ENCODE measurements at regions not wholly inside any gene's neighbourhood (a gene's known extent, or its start where the extent isn't known, plus 50 kb on each side); places are given as distances from the start of the nearest gene placed in this dataset.

DNA sequence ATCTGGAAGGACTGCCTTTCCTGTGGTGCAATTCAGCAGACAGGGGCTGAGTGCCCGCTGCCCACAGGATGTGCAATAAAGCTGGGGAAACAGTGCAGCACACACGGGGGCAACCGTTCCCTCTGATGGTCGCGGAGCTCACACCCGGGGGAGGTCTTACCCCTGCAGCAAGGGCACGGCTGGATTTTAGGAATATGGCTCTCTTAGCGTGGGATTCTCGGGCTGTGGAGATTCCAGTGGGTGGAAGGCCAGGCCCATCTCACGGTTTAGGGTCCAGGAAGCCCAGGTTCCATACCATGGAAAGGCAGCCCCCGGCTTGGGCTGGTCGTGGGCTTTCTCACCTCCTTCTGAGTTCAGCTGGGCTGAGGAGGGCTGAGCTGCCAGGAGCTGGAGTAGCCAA is 244.1 kb downstream of the MED10 start:
- ChIA-PET CTCF (ENCODE audit: partially characterized antibody) (no interaction called here), POLR2A (ENCODE audit: partially characterized antibody) (no interaction called here)
- Histone ChIP-seq H2AFZ (ENCODE audit: low read length) (no peak overlapping the region), H3K56ac (replicated peaks; ENCODE audit: insufficient read length, low read depth, low read length) (no peak overlapping the region), H3K9me3 (ENCODE audit: insufficient read depth in 2 of 2, low read depth in 1 of 2, low read length in 1 of 2) (no peaks in the 10 kb centered on the region), H3K9ac (replicated peaks in 1 of 4; ENCODE audit: extremely low read depth in 1 of 4, low read depth in 3 of 4, low read length in 3 of 4) (no peak overlapping the region), H4K8ac (ENCODE audit: extremely low read depth, insufficient read depth, low read length) (no peak overlapping the region; the same call in 1 of the 2 replicates), H3K23ac (ENCODE audit: insufficient read length) (no peak overlapping the region), H4K20me1 (replicated peaks in 1 of 2; ENCODE audit: control insufficient read depth in 1 of 2, insufficient read depth in 2 of 2, low read length in 2 of 2) (no peaks in the 10 kb centered on the region), H3K27ac (ENCODE audit: low read depth, low read length) (no peak overlapping the region), H4K5ac (ENCODE audit: insufficient read length, low read depth, low read length) (no peak overlapping the region), H4K91ac (replicated peaks; ENCODE audit: insufficient read length, low read length) (no peak overlapping the region), H3K23me2 (ENCODE audit: low read depth, low read length) (no peaks in the 10 kb centered on the region), H2BK120ac (replicated peaks; ENCODE audit: low read depth, low read length) (no peak overlapping the region), H2BK20ac (ENCODE audit: low read length) (no peak overlapping the region), H3K4me1 (replicated peaks in 1 of 4; ENCODE audit: control insufficient read depth in 3 of 4, insufficient read depth in 4 of 4, low read length in 3 of 4) (peaks cover 0 to 6% (median 0%) of the 10 kb centered on the region in 4 experiments; a peak in 3 of 7 replicates), H2AK5ac (ENCODE audit: low read depth, low read length) (no peak overlapping the region), H3K18ac (ENCODE audit: extremely low read depth, low read length) (peak overlapping the region; percentile 38), H3K4ac (replicated peaks; ENCODE audit: insufficient read length, low read depth, low read length) (no peak overlapping the region), H3K14ac (ENCODE audit: insufficient read length) (no peak overlapping the region), H3K36me3 (ENCODE audit: control insufficient read depth in 2 of 4, insufficient read depth in 4 of 4, low read length in 3 of 4) (no peaks in the 10 kb centered on the region), H3K4me2 (ENCODE audit: insufficient read depth in 1 of 2, low read depth in 2 of 2, low read length in 2 of 2) (no peak overlapping the region), H2BK15ac (ENCODE audit: low read length) (no peak overlapping the region), H3K4me3 (ENCODE audit: extremely low read depth in 1 of 4, insufficient read depth in 2 of 4, low read depth in 3 of 4, low read length in 4 of 4) (no peak overlapping the region), H3K79me2 (ENCODE audit: control insufficient read depth in 1 of 2, insufficient read depth in 2 of 2, low read length in 2 of 2) (no peaks in the 10 kb centered on the region), H2BK5ac (ENCODE audit: low read depth, low read length) (no peak overlapping the region), H3K27me3 (replicated peaks in 1 of 4; ENCODE audit: control insufficient read depth in 3 of 4, extremely low read depth in 1 of 4, insufficient read depth in 3 of 4, low read length in 3 of 4) (no peaks in the 10 kb centered on the region), H3K79me1 (ENCODE audit: low read depth, low read length) (no peaks in the 10 kb centered on the region), H2BK12ac (ENCODE audit: low read depth, low read length) (no peak overlapping the region)
- 94% methylated on average over 12 of the region's 12 CpGs; no CpG with 5 or more reads in 1 of the 2 experiments for WGBS, 2 experiments (ENCODE audit: extremely low coverage in 1 of 2, insufficient coverage in 1 of 2, insufficient read length in 1 of 2, insufficient replicate concordance in 2 of 2, low coverage in 1 of 2, low lambda C conversion rate in 2 of 2, missing lambda C conversion rate in 1 of 2)
- DNase-seq (ENCODE audit: low read depth in 1 of 2, low spot score in 2 of 2) (no peak), FAIRE-seq (no peak)
- TF ChIP-seq GABPA (IDR thresholded peaks at IDR 0.05; ENCODE audit: borderline replicate concordance, insufficient read depth, low read length), result no peak
- no peak for TF ChIP-seq SUZ12 (IDR thresholded peaks at IDR 0.05; ENCODE audit: low read length)
- TF ChIP-seq SP4 (IDR thresholded peaks at IDR 0.05; ENCODE audit: low read length), result no peak
- no peak for TF ChIP-seq RAD21 (IDR thresholded peaks at IDR 0.05 in 1 of 2, conservative IDR thresholded peaks at IDR 0.05 in 1 of 2; ENCODE audit: low read depth in 2 of 2, low read length in 2 of 2)
- no peak for TF ChIP-seq MAFK (IDR thresholded peaks at IDR 0.05; ENCODE audit: low read depth, low read length)
- no peak for TF ChIP-seq SP2 (IDR thresholded peaks at IDR 0.05; ENCODE audit: low read length)
- no peak for TF ChIP-seq CHD2 (IDR thresholded peaks at IDR 0.05; ENCODE audit: low read length)
- TF ChIP-seq NANOG (IDR thresholded peaks at IDR 0.05; ENCODE audit: insufficient read depth, low read depth, low read length, poor library complexity, severe bottlenecking), result no peak
- TF ChIP-seq, protein P1, sequence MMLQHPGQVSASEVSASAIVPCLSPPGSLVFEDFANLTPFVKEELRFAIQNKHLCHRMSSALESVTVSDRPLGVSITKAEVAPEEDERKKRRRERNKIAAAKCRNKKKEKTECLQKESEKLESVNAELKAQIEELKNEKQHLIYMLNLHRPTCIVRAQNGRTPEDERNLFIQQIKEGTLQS (IDR thresholded peaks at IDR 0.05; ENCODE audit: insufficient read depth, low read depth, low read length), result no peak
- no peak for TF ChIP-seq GTF2F1 (IDR thresholded peaks at IDR 0.05; ENCODE audit: borderline replicate concordance, low read depth, low read length)
- no peak for TF ChIP-seq YY1 (IDR thresholded peaks at IDR 0.05; ENCODE audit: low read depth, low read length)
- no peak for TF ChIP-seq POLR2A (IDR thresholded peaks at IDR 0.05; ENCODE audit: control extremely low read depth in 1 of 2, low read depth in 2 of 2, low read length in 2 of 2)
- no peak for TF ChIP-seq SIX5 (IDR thresholded peaks at IDR 0.05; ENCODE audit: low read depth, low read length)
- no peak for TF ChIP-seq CEBPB (IDR thresholded peaks at IDR 0.05; ENCODE audit: low read depth, low read length)

All from H1 (cell line).